A549 (cell line): ENCODE measurements at regions not wholly inside any gene's neighbourhood (a gene's known extent, or its start where the extent isn't known, plus 50 kb on each side); places are given as distances from the start of the nearest gene placed in this dataset.

Experiments used
- ATAC-seq, 2 experiments: fragments of 200-7000 bp in 1 of 2; fragments of >200 bp in 1 of 2; cut with Nextera tagmentation in 1 of 2; cut with Tn5 transposase in 1 of 2; 3 replicates each; pipeline versions ENCODE4 v1.8.0 to v1.9.1; 2018 to 2020; ENCODE audit warnings: mild to moderate bottlenecking in 1 of 2, moderate library complexity in 1 of 2
- CTCF ChIA-PET: fragments of 300-600 bp; sonication (Branson Sonifier 250); formaldehyde crosslinking; extraction: SDS; loops from one replicate; lab custom pipeline; 2021; ENCODE audit warnings: antibody characterized with exemption, inconsistent platforms; lab: Yijun Ruan, JAX
- POLR2A ChIA-PET: fragments of 350-600 bp; formaldehyde crosslinking; extraction: SDS; loops from one replicate; lab custom pipeline; 2021; ENCODE audit warnings: antibody characterized with exemption, inconsistent platforms; lab: Yijun Ruan, JAX
- DNase-seq, 2 experiments: peaks; one replicate each; pipeline versions ENCODE4 v3.0.0 to v3.0.0-alpha.2; 2011 to 2016; ENCODE audit warnings: low read depth in 1 of 2, low spot score in 1 of 2
- FAIRE-seq: peaks from 2 replicates; lab custom pipeline; 2011; peaks lifted over from hg19 to GRCh38; lab: Jason Lieb, UNC
- H3K27ac ChIP-seq, 2 experiments: fragments of >200 bp; sonication (Bioruptor Twin); formaldehyde crosslinking; 3 replicates each; pipeline ENCODE4 v1.5.1; 2016 to 2017
- H3K4me1 ChIP-seq: fragments of >200 bp; sonication (Bioruptor Twin); formaldehyde crosslinking; 3 replicates; pipeline ENCODE4 v1.6.1; 2016
- H3K4me2 ChIP-seq: fragments of >200 bp; sonication (Bioruptor Twin); formaldehyde crosslinking; 3 replicates; pipeline ENCODE4 v1.6.1; 2016
- H3K4me3 ChIP-seq: fragments of >200 bp; sonication (Bioruptor Twin); formaldehyde crosslinking; 3 replicates; pipeline ENCODE4 v1.5.1; 2016
- H3K9me3 ChIP-seq: fragments of >200 bp; sonication (Bioruptor Twin); formaldehyde crosslinking; 3 replicates; pipeline ENCODE4 v1.6.1; 2016
- ATOH8 ChIP-seq: fragments of 250-450 bp; sonication (Bioruptor Pico); IDR thresholded peaks from 2 replicates; pipeline ENCODE4 v1.5.0; 2020; ENCODE audit warnings: low read depth, mild to moderate bottlenecking, moderate library complexity
- BCL3 ChIP-seq: fragments of >200 bp; sonication (Bioruptor Twin); formaldehyde crosslinking; IDR thresholded peaks from 3 replicates; pipeline ENCODE4 v1.6.1; 2016
- CBX2 ChIP-seq: fragments of 200-600 bp; sonication (generic); IDR thresholded peaks from 2 replicates; pipeline ENCODE4 v1.6.1; 2016; ENCODE audit warnings: low read depth, mild to moderate bottlenecking, borderline replicate concordance
- CHD2 ChIP-seq: fragments of 150-350 bp; IDR thresholded peaks from 2 replicates; pipeline ENCODE4 v1.6.1; 2014; ENCODE audit warnings: low read length; ENCODE audit not compliant: partially characterized antibody
- CHD4 ChIP-seq: fragments of 200-600 bp; sonication (generic); IDR thresholded peaks from 2 replicates; pipeline ENCODE4 v1.6.1; 2016; ENCODE audit warnings: antibody characterized with exemption, mild to moderate bottlenecking, borderline replicate concordance
- EHMT2 ChIP-seq: fragments of 200-600 bp; sonication (generic); IDR thresholded peaks from 2 replicates; pipeline ENCODE4 v1.6.1; 2016; ENCODE audit warnings: antibody characterized with exemption, low read depth, mild to moderate bottlenecking, moderate library complexity
- EP300 ChIP-seq, 2 experiments: fragments of >200 bp; sonication (Bioruptor Twin); formaldehyde crosslinking; IDR thresholded peaks; 2 replicates in 1 of 2; 3 replicates in 1 of 2; pipeline ENCODE4 v1.6.1; 2016 to 2017
- FOSB ChIP-seq: fragments of 250-450 bp; sonication (Bioruptor Pico); IDR thresholded peaks from 2 replicates; pipeline ENCODE4 v1.5.0; 2020; ENCODE audit warnings: mild to moderate bottlenecking, moderate library complexity
- FOXS1 ChIP-seq: fragments of 250-450 bp; sonication (Bioruptor Pico); IDR thresholded peaks from 2 replicates; pipeline ENCODE4 v1.5.0; 2020; ENCODE audit warnings: mild to moderate bottlenecking, moderate library complexity
- GATA3 ChIP-seq: IDR thresholded peaks from 2 replicates; pipeline ENCODE4 v1.6.1; 2012; ENCODE audit warnings: borderline replicate concordance
- HDAC2 ChIP-seq: fragments of 200-600 bp; sonication (generic); IDR thresholded peaks from 2 replicates; pipeline ENCODE4 v1.6.1; 2016
- HES2 ChIP-seq: fragments of >200 bp; sonication (Bioruptor Twin); formaldehyde crosslinking; IDR thresholded peaks from 2 replicates; pipeline ENCODE4 v1.6.1; 2016
- HOXA7 ChIP-seq: fragments of 250-450 bp; sonication (Bioruptor Pico); IDR thresholded peaks from 2 replicates; pipeline ENCODE4 v1.5.0; 2020; ENCODE audit warnings: mild to moderate bottlenecking, moderate library complexity
- JUN ChIP-seq, 2 experiments: fragments of >200 bp; sonication (Bioruptor Twin); formaldehyde crosslinking; IDR thresholded peaks; 2 replicates in 1 of 2; 3 replicates in 1 of 2; pipeline ENCODE4 v1.6.1; 2016 to 2017
- JUNB ChIP-seq: fragments of >200 bp; sonication (Bioruptor Twin); formaldehyde crosslinking; IDR thresholded peaks from 2 replicates; pipeline ENCODE4 v1.6.1; 2016
- KDM1A ChIP-seq: fragments of 200-600 bp; sonication (generic); IDR thresholded peaks from 2 replicates; pipeline ENCODE4 v1.6.1; 2016; ENCODE audit warnings: low read depth, mild to moderate bottlenecking
- PHF8 ChIP-seq: fragments of 200-600 bp; sonication (generic); IDR thresholded peaks from 2 replicates; pipeline ENCODE4 v1.6.1; 2016; ENCODE audit warnings: low read depth, mild to moderate bottlenecking, antibody characterized with exemption, moderate library complexity, borderline replicate concordance
- POLR2AphosphoS2 ChIP-seq: conservative IDR thresholded peaks from 2 replicates; pipeline ENCODE4 v1.6.1; 2012; ENCODE audit warnings: low read length, improper control_type of control experiment, inconsistent platforms
- REST ChIP-seq: fragments of 200-600 bp; sonication (generic); IDR thresholded peaks from 2 replicates; pipeline ENCODE4 v1.6.1; 2016; ENCODE audit warnings: antibody characterized with exemption, mild to moderate bottlenecking, moderate library complexity
- RNF2 ChIP-seq: fragments of 200-600 bp; sonication (generic); IDR thresholded peaks from 2 replicates; pipeline ENCODE4 v1.6.1; 2016; ENCODE audit warnings: low read depth, mild to moderate bottlenecking, antibody characterized with exemption, moderate library complexity, borderline replicate concordance
- SMC3 ChIP-seq: fragments of >200 bp; sonication (Bioruptor Twin); formaldehyde crosslinking; IDR thresholded peaks from 3 replicates; pipeline ENCODE4 v1.6.1; 2018; ENCODE audit warnings: inconsistent platforms
- SREBF2 ChIP-seq: fragments of 450-650 bp; IDR thresholded peaks from 2 replicates; pipeline ENCODE4 v1.6.1; 2014; ENCODE audit warnings: mild to moderate bottlenecking, moderate library complexity
- TP53 ChIP-seq: fragments of 250-450 bp; sonication (Bioruptor Pico); IDR thresholded peaks from 2 replicates; pipeline ENCODE4 v1.5.0; 2021; ENCODE audit warnings: mild to moderate bottlenecking, moderate library complexity
- USF2 ChIP-seq: fragments of 450-650 bp; IDR thresholded peaks from 2 replicates; pipeline ENCODE4 v1.6.1; 2014; ENCODE audit warnings: antibody characterized with exemption
- ZSCAN20 ChIP-seq: fragments of 250-450 bp; sonication (Bioruptor Pico); IDR thresholded peaks from 2 replicates; pipeline ENCODE4 v1.8.0; 2022; ENCODE audit warnings: mild to moderate bottlenecking, moderate library complexity
- WGBS: methylation state at CpG from one replicate; pipeline ENCODE4 v1.1.6; 2017; ENCODE audit errors: missing lambda C conversion rate; 5-methylcytosine and 5-hydroxymethylcytosine counted together
- TF ChIP-seq, protein P1 (sequence below): fragments of >200 bp; sonication (Bioruptor Twin); formaldehyde crosslinking; IDR thresholded peaks from 3 replicates; pipeline ENCODE4 v1.5.1; 2016

GRCh38 chr2:129735576-129735975 lies 243.9 kb upstream of the RAB6C start:
- ChIA-PET CTCF (no interaction called here), POLR2A (no interaction called here)
- Histone ChIP-seq H3K4me1 (no peaks in the 10 kb centered on the region), H3K27ac (no peak overlapping the region), H3K9me3 (no peaks in the 10 kb centered on the region), H3K4me2 (no peak overlapping the region), H3K4me3 (no peak overlapping the region)
- WGBS: 40% methylated on average over 5 of the region's 6 CpGs
- TF ChIP-seq SREBF2 (no peak), JUN (IDR thresholded peaks at IDR 0.05) (no peak), SMC3 (no peak), BCL3 (no peak), JUNB (no peak), TP53 (CRISPR knock-in tag) (no peak), USF2 (no peak), HDAC2 (no peak), RNF2 (no peak), PHF8 (no peak), EP300 (IDR thresholded peaks at IDR 0.05) (no peak), KDM1A (no peak), REST (no peak), GATA3 (no peak), HOXA7 (CRISPR knock-in tag) (no peak)
- TF ChIP-seq, protein P1, sequence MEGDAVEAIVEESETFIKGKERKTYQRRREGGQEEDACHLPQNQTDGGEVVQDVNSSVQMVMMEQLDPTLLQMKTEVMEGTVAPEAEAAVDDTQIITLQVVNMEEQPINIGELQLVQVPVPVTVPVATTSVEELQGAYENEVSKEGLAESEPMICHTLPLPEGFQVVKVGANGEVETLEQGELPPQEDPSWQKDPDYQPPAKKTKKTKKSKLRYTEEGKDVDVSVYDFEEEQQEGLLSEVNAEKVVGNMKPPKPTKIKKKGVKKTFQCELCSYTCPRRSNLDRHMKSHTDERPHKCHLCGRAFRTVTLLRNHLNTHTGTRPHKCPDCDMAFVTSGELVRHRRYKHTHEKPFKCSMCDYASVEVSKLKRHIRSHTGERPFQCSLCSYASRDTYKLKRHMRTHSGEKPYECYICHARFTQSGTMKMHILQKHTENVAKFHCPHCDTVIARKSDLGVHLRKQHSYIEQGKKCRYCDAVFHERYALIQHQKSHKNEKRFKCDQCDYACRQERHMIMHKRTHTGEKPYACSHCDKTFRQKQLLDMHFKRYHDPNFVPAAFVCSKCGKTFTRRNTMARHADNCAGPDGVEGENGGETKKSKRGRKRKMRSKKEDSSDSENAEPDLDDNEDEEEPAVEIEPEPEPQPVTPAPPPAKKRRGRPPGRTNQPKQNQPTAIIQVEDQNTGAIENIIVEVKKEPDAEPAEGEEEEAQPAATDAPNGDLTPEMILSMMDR: no peak
- no peak for ATAC-seq
- no peak for FAIRE-seq
- DNase-seq: no peak

DNA sequence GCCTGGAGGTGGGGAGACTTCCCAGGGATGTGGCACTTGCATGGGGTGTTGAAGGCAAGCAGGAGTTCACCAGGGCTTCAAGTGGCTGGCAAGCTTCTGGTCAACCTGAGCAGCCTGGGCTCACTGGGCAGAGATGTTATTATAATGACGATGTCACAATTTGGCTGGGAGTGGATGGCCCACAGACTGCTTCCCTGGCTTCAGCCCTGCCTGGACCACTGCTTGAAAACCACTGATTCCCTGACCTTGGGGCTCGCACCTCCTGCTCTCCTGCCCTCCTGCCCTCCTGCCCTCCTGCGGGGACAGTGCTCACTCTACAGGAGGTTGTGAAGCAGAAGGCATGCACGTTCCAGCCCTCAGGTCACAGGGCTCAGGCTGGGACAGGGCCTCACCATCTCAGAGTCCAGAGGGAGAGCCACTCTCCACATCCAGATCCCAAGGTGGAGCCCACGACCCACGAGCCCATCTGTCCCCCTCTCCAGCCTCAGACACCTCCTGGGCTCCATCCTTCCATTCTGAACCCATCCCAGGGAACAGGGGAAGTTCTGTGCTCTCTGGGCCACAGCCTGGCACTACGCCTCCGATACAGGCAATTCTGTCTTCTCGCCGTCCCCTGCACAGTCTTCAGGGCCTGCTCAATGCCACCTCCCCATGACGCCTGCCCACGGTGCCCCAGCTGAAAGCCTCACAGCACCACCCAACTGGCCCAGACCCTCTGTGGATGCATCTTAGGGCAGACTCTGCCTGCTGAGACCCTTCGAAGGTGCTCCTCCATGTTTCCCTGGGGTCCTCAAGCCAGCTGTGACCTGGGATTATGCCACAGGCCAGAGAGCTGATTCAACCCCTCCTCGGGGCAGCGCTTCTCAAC lies 241.6 kb upstream of the RAB6C start:
- no peak for ATAC-seq
- ChIA-PET CTCF (no interaction called here), POLR2A (no interaction called here)
- TF ChIP-seq GATA3 (no peak), KDM1A (no peak), CBX2 (no peak), CHD2 (no peak), FOSB (CRISPR knock-in tag) (no peak), ATOH8 (CRISPR knock-in tag) (no peak), POLR2AphosphoS2 (no peak), ZSCAN20 (no peak), EHMT2 (no peak), CHD4 (no peak), HES2 (no peak), FOXS1 (no peak)
- WGBS: 17% methylated on average over 12 of the region's 15 CpGs
- DNase-seq: no peak
- Histone ChIP-seq H3K4me3 (no peak overlapping the region), H3K9me3 (no peaks in the 10 kb centered on the region), H3K4me2 (no peak overlapping the region), H3K27ac (no peak overlapping the region), H3K4me1 (no peaks in the 10 kb centered on the region)
- FAIRE-seq: no peak
